HG03139 (cell line): ENCODE measurements at regions not wholly inside any gene's neighbourhood (a gene's known extent, or its start where the extent isn't known, plus 50 kb on each side); places are given as distances from the start of the nearest gene placed in this dataset.

Experiments
- ATAC-seq: cut with Tn5 transposase; IDR thresholded peaks from one replicate; pipeline ENCODE4 v1.9.1; 2021; ENCODE audit not compliant: unreplicated experiment

GRCh38 chr5:89946508-89946907 lies 463.0 kb downstream of the CETN3 start:
- no peak for ATAC-seq

GRCh38 chr5:89942171-89942570 lies 467.4 kb downstream of the CETN3 start:
- no peak for ATAC-seq

- no peak for ATAC-seq
These were observed 473.0 kb downstream of the CETN3 start for GRCh38 chr5:89936576-89936975.

GRCh38 chr5:89934069-89934468 lies 475.5 kb downstream of the CETN3 start:
- ATAC-seq: no peak

- ATAC-seq: no peak
These were observed 476.8 kb downstream of the CETN3 start for GRCh38 chr5:89932771-89933181.

- peak; percentile 68 for ATAC-seq
These were observed 478.8 kb downstream of the CETN3 start for GRCh38 chr5:89930591-89931392.

- ATAC-seq: no peak
These were observed 479.7 kb downstream of the CETN3 start for GRCh38 chr5:89929834-89930233.

- no peak for ATAC-seq
These were observed 480.4 kb downstream of the CETN3 start for GRCh38 chr5:89929173-89929572.

GRCh38 chr5:89922161-89922560 lies 487.4 kb downstream of the CETN3 start:
- no peak for ATAC-seq

- no peak for ATAC-seq
These were observed 492.4 kb downstream of the CETN3 start for GRCh38 chr5:89917112-89917511.

GRCh38 chr5:89916131-89916530 lies 493.4 kb downstream of the CETN3 start:
- ATAC-seq: no peak

- no peak for ATAC-seq
These were observed 500.7 kb downstream of the CETN3 start for GRCh38 chr5:89908876-89909275.

GRCh38 chr5:89904442-89904841 lies 505.1 kb downstream of the CETN3 start:
- ATAC-seq: no peak

GRCh38 chr5:89901983-89902382 lies 507.6 kb downstream of the CETN3 start:
- ATAC-seq: no peak

- ATAC-seq: no peak
These were observed 508.2 kb downstream of the CETN3 start for GRCh38 chr5:89901346-89901745.

- ATAC-seq: no peak
These were observed 509.2 kb downstream of the CETN3 start for GRCh38 chr5:89900346-89900745.

- ATAC-seq: no peak
These were observed 510.0 kb downstream of the CETN3 start for GRCh38 chr5:89899559-89899958.

- ATAC-seq: no peak
These were observed 516.0 kb downstream of the CETN3 start for GRCh38 chr5:89893546-89893945.

- ATAC-seq: no peak
These were observed 523.9 kb downstream of the CETN3 start for GRCh38 chr5:89885670-89886069.

- no peak for ATAC-seq
These were observed 525.6 kb downstream of the CETN3 start for GRCh38 chr5:89883967-89884366.

GRCh38 chr5:89878140-89879132 lies 531.1 kb downstream of the CETN3 start:
- ATAC-seq: no peak

- no peak for ATAC-seq
These were observed 537.6 kb downstream of the CETN3 start for GRCh38 chr5:89871906-89872305.
